ENCODE measurements at regions not wholly inside any gene's neighbourhood (a gene's known extent, or its start where the extent isn't known, plus 50 kb on each side); places are given as distances from the start of the nearest gene placed in this dataset.

DNA sequence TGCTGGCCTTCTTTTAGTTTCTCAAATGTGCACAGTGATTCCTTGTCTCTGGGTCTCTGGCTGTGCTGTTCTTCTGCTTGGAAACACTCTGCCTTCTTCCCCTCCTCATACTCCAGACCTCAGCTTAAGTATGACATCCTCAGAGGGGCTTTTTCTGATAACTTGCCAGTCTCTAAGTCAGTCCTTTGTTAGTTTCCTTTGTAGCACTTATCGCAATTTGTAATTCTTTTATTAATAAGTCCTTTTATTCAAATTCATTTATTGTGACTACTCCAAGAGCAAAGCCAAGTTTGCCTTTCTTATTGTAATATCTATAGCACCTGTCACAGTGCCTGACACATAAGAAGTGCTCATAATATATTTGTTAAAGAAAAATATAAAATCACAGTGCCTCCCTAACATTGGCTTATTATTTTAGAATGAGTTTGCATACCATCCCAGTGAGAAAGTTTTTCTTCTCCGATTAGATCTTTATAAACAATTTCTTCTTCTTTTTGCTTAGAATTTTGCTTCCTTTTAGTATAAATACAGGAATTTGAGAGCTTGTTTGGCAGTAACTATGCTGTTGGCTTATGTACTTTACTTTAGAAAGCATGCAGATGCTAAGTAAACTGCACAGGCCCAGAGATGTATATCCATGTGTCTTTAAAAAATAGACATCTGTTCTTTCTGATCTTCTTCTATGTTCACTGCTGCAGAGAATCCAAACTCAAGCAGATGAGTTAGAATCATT is 198.0 kb downstream of the GAS1 start:
- DNase-seq (ENCODE audit: low read depth): no peak
- no peak overlapping the region for H3K4me3 ChIP-seq (ENCODE audit: low read depth, low read length)
- TF ChIP-seq CTCF (IDR thresholded peaks at IDR 0.05; ENCODE audit: insufficient read depth, low read depth, low read length, missing control alignments): no peak

DNA sequence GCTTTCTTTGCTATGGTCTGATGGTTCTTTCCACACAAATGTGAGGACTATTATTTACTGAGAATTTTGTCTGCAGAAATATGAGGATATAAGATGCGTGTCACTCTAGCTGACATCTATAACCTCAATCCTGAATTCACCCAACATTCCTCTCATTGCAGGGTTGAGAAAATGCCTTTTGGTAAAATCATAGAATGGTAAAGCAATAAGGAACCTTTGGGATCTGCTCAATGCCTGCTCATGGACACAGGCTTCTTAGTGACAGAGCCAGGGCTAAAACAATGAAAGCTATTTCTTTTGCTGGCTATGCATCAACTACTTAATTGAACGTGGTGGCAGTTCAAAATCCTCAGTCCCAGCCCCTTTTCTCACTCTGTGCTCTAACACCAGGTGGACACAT is 199.6 kb downstream of the GAS1 start:
- no peak for TF ChIP-seq CTCF (IDR thresholded peaks at IDR 0.05; ENCODE audit: insufficient read depth, low read depth, low read length, missing control alignments)
- no peak overlapping the region for H3K4me3 ChIP-seq (ENCODE audit: low read depth, low read length)
- no peak for DNase-seq (ENCODE audit: low read depth)

DNA sequence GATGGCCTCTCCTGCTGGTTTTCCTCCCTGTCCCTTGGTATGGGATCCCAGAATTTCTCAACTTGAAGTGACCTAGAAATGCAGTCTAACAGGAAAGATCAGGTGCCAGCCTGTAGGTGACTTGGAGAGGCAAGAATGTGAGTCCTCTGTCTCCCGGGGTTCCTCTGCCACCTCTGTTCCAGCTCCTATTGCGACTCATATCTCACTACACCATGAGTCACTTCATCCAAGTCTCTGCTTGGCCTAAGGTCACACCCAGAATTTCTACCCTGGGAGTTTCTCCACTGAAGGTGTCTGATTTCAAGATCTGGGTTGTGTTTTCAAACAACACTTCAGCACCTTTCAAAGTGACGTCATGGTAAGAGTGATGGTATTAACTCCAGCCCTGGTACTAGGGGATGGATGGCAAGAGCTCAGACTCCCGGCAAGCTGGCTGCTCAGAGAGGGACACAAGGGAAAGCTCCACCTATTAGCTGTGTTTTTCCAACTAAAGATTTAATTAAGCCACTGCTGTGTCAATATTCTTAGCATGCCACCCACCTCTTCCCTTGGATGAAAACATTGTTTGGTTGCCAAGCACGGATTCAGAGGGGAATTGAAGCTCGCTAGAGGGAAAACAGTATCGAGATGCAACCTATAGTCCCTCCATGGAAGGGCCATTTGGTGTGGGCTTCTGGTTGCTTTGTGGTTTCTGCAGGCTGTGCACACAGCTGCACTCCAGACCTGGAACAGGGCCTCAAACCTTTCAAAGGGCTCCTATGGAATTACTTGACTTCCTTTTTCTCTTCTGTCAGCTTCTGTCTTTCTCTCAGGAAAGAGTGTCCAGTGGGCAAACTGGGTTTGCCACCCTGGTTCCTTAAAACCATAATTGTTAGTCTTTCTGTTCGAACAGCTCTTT is 205.7 kb downstream of the GAS1 start:
- no peak overlapping the region for H3K4me3 ChIP-seq (ENCODE audit: low read depth, low read length)
- TF ChIP-seq CTCF (IDR thresholded peaks at IDR 0.05; ENCODE audit: insufficient read depth, low read depth, low read length, missing control alignments): no peak
- no peak for DNase-seq (ENCODE audit: low read depth)

GRCh38 chr9:86735772-86736458 is 211.4 kb downstream of the GAS1 start:
- no peak overlapping the region for H3K4me3 ChIP-seq (ENCODE audit: low read depth, low read length)
- TF ChIP-seq CTCF (IDR thresholded peaks at IDR 0.05; ENCODE audit: insufficient read depth, low read depth, low read length, missing control alignments): no peak
- no peak for DNase-seq (ENCODE audit: low read depth)

- DNase-seq (ENCODE audit: low read depth): no peak
- H3K4me3 ChIP-seq (ENCODE audit: low read depth, low read length): no peak overlapping the region
- no peak for TF ChIP-seq CTCF (IDR thresholded peaks at IDR 0.05; ENCODE audit: insufficient read depth, low read depth, low read length, missing control alignments)
Measured at GRCh38 chr9:86734771-86735170, 212.5 kb downstream of the GAS1 start.

DNA sequence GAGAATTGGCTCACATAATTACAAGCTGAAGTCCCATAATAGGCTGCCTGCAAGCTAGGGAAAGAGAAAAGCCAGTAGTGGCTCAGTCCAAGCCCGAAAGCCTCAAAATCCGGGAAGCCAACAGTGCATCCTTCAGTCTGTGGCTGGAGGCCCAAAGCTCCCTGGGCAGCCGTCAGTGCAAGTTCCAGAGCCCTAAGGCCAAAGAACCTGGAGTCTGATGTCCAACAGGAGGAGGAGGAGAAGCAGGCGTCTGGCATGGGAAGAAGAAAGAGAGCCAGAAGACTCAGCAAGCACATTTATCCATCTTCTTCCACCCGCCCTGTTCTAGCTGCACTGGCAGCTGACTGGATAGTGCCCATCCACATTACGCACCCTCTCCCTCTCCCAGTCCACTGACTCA is 213.4 kb downstream of the GAS1 start:
- no peak overlapping the region for H3K4me3 ChIP-seq (ENCODE audit: low read depth, low read length)
- no peak for TF ChIP-seq CTCF (IDR thresholded peaks at IDR 0.05; ENCODE audit: insufficient read depth, low read depth, low read length, missing control alignments)
- DNase-seq (ENCODE audit: low read depth): no peak
